Stimulated activated CD8-positive, alpha-beta memory T cell treated with anti-CD3 and anti-CD28 coated beads, Interleukin-4, amount 100 ng/mL, for 48 hours (primary cell): ENCODE measurements at regions not wholly inside any gene's neighbourhood (a gene's known extent, or its start where the extent isn't known, plus 50 kb on each side); places are given as distances from the start of the nearest gene placed in this dataset.
"Not testable (repeated sequence)": the region's sequence is repeated elsewhere in the genome, so short reads cannot be mapped to it uniquely, and the experiment has no call there.

ENCODE experiments used
- DNase-seq: peaks from one replicate; pipeline ENCODE4 v3.0.0-alpha.2; 2020

GRCh38 chr9:6103911-6104310 lies 88.5 kb upstream of the RANBP6 start:
- DNase-seq: not testable (repeated sequence)

GRCh38 chr9:6102336-6102987 lies 87.0 kb upstream of the RANBP6 start:
- not testable (repeated sequence) for DNase-seq

GRCh38 chr9:6101725-6102124 lies 86.3 kb upstream of the RANBP6 start:
- DNase-seq: not testable (repeated sequence)

- not testable (repeated sequence) for DNase-seq
Measured at GRCh38 chr9:6099346-6099745, 83.9 kb upstream of the RANBP6 start.

- DNase-seq: no peak
Measured at GRCh38 chr9:6098431-6098830, 83.0 kb upstream of the RANBP6 start.

- peak; percentile 28 for DNase-seq
Measured at GRCh38 chr9:6096821-6097220, 81.4 kb upstream of the RANBP6 start.

GRCh38 chr9:6090277-6091210 lies 75.1 kb upstream of the RANBP6 start:
- DNase-seq: no peak

GRCh38 chr9:6089300-6089699 lies 73.9 kb upstream of the RANBP6 start:
- no peak for DNase-seq

- DNase-seq: no peak
Measured at GRCh38 chr9:6086006-6086655, 70.7 kb upstream of the RANBP6 start.

- DNase-seq: peak; percentile 76
Measured at GRCh38 chr9:6080154-6080716, 64.8 kb upstream of the RANBP6 start.

GRCh38 chr9:6079386-6079785 lies 64.0 kb upstream of the RANBP6 start:
- no peak for DNase-seq

- DNase-seq: no peak
Measured at GRCh38 chr9:6078382-6079105, 63.1 kb upstream of the RANBP6 start.

GRCh38 chr9:6076851-6077250 lies 61.4 kb upstream of the RANBP6 start:
- DNase-seq: no peak

- DNase-seq: no peak
Measured at GRCh38 chr9:6073731-6074130, 58.3 kb upstream of the RANBP6 start.

- no peak for DNase-seq
Measured at GRCh38 chr9:6072865-6073264, 57.4 kb upstream of the RANBP6 start.

- DNase-seq: no peak
Measured at GRCh38 chr9:6072453-6072852, 57.0 kb upstream of the RANBP6 start.

- no peak for DNase-seq
Measured at GRCh38 chr9:6068983-6069382, 53.6 kb upstream of the RANBP6 start.

GRCh38 chr9:6067426-6067825 lies 52.0 kb upstream of the RANBP6 start:
- no peak for DNase-seq
